ENCODE measurements at regions not wholly inside any gene's neighbourhood (a gene's known extent, or its start where the extent isn't known, plus 50 kb on each side); places are given as distances from the start of the nearest gene placed in this dataset.

DNA sequence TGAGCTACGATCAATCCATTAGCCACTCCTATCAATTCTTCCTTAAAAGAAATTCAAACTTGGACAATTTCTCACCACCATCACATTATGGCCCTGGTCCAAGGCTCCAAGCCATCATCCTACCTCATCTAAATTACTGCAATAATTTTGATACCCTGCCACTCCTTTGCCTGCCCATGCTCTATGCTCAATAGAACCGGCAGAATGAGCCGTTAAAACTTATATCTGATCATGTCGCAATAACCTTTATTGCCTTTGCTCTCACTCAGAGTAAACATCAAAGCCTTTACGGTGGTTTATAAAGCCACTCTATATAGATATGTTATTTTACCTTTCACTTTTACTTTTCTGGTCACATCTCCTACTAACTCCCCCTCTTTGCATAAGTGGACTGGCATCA lies 2392.1 kb upstream of the RAG2 start:
- TF ChIP-seq, protein P1, sequence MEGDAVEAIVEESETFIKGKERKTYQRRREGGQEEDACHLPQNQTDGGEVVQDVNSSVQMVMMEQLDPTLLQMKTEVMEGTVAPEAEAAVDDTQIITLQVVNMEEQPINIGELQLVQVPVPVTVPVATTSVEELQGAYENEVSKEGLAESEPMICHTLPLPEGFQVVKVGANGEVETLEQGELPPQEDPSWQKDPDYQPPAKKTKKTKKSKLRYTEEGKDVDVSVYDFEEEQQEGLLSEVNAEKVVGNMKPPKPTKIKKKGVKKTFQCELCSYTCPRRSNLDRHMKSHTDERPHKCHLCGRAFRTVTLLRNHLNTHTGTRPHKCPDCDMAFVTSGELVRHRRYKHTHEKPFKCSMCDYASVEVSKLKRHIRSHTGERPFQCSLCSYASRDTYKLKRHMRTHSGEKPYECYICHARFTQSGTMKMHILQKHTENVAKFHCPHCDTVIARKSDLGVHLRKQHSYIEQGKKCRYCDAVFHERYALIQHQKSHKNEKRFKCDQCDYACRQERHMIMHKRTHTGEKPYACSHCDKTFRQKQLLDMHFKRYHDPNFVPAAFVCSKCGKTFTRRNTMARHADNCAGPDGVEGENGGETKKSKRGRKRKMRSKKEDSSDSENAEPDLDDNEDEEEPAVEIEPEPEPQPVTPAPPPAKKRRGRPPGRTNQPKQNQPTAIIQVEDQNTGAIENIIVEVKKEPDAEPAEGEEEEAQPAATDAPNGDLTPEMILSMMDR (IDR thresholded peaks at IDR 0.05) = no peak
- TF ChIP-seq TCF7L2 (IDR thresholded peaks at IDR 0.05; ENCODE audit: low read depth, low read length) (no peak), POLR2AphosphoS5 (IDR thresholded peaks at IDR 0.05; ENCODE audit: low read depth, low read length) (no peak)

Measured in Panc1 (cell line).